ENCODE measurements at regions not wholly inside any gene's neighbourhood (a gene's known extent, or its start where the extent isn't known, plus 50 kb on each side); places are given as distances from the start of the nearest gene placed in this dataset.
"Not testable (repeated sequence)": the region's sequence is repeated elsewhere in the genome, so short reads cannot be mapped to it uniquely, and the experiment has no call there.

- ATAC-seq (ENCODE audit: poor library complexity) = no peak
- intact Hi-C loops (cut with DNase I) = no loop called here
Measured at GRCh38 chr12:63006536-63006935, 71.6 kb upstream of the PPM1H start.

GRCh38 chr12:63005382-63005781 is 70.4 kb upstream of the PPM1H start:
- no peak for DNase-seq
- ATAC-seq (ENCODE audit: poor library complexity) = no peak
- intact Hi-C loops (cut with DNase I) = no loop called here

More at GRCh38 chr12:63006536-63006935, 71.6 kb upstream of the PPM1H start:
- DNase-seq = no peak

- ATAC-seq (ENCODE audit: poor library complexity) (no peak), DNase-seq (no peak)
- intact Hi-C loops (cut with DNase I) = no loop called here
Measured at GRCh38 chr12:63003223-63003819, 68.4 kb upstream of the PPM1H start.

- DNase-seq; ATAC-seq (ENCODE audit: poor library complexity); intact Hi-C loops (cut with DNase I): not testable (repeated sequence)
Measured at GRCh38 chr12:63002059-63002458, 67.1 kb upstream of the PPM1H start.

- ATAC-seq (ENCODE audit: poor library complexity) = no peak
- intact Hi-C loops (cut with DNase I) = no loop called here
- no peak for DNase-seq
Measured at GRCh38 chr12:62998454-62998853, 63.5 kb upstream of the PPM1H start.

DNA sequence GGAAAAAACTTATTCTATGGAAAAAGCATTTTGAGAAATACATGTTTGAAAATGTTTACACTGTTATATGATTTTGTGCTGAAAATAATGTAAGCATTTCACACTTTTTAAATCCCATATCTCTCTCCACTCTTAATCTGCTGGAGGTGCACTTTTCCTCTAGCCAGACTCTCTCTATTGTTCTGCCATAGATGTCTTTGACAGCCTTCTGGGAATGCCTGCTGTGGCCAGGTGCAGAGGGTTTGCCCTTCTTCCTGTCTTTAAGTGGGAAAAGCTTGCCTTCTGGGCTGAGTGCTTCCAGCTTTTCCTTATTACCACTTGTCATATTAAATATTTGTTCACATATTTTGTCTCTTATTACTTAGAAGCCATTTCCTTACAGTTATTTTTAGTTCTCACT is 60.1 kb upstream of the PPM1H start:
- intact Hi-C loops (cut with DNase I) = no loop called here
- ATAC-seq (ENCODE audit: poor library complexity) (no peak), DNase-seq (no peak)

GRCh38 chr12:62986844-62987243 is 51.9 kb upstream of the PPM1H start:
- ATAC-seq (ENCODE audit: poor library complexity) (no peak), DNase-seq (no peak)
- intact Hi-C loops (cut with DNase I) = no loop called here
